GM19463 (cell line): ENCODE measurements at regions not wholly inside any gene's neighbourhood (a gene's known extent, or its start where the extent isn't known, plus 50 kb on each side); places are given as distances from the start of the nearest gene placed in this dataset.
A peak's percentile ranks its signal among the peaks of the same experiment; 100 is the strongest.

Source experiments
- ATAC-seq: cut with Tn5 transposase; IDR thresholded peaks from one replicate; pipeline ENCODE4 v1.9.1; 2021; ENCODE audit warnings: mild to moderate bottlenecking, moderate library complexity; ENCODE audit not compliant: unreplicated experiment

- ATAC-seq = no peak
These were observed 375.8 kb downstream of the GADD45G start for GRCh38 chr9:89980600-89980999.

- no peak for ATAC-seq
These were observed 377.2 kb downstream of the GADD45G start for GRCh38 chr9:89982016-89982415.

GRCh38 chr9:89983411-89983810 is 378.6 kb downstream of the GADD45G start:
- no peak for ATAC-seq

- ATAC-seq = no peak
These were observed 379.4 kb downstream of the GADD45G start for GRCh38 chr9:89984214-89984613.

GRCh38 chr9:89985068-89985467 is 380.3 kb downstream of the GADD45G start:
- no peak for ATAC-seq

- no peak for ATAC-seq
These were observed 381.4 kb downstream of the GADD45G start for GRCh38 chr9:89986190-89986589.

- no peak for ATAC-seq
These were observed 383.6 kb downstream of the GADD45G start for GRCh38 chr9:89988458-89988857.

- ATAC-seq = no peak
These were observed 386.5 kb downstream of the GADD45G start for GRCh38 chr9:89991204-89991790.

- no peak for ATAC-seq
These were observed 387.8 kb downstream of the GADD45G start for GRCh38 chr9:89992326-89993198.

GRCh38 chr9:89993678-89994630 is 389.1 kb downstream of the GADD45G start:
- no peak for ATAC-seq

- ATAC-seq = no peak
These were observed 390.3 kb downstream of the GADD45G start for GRCh38 chr9:89994988-89995613.

GRCh38 chr9:89996116-89996515 is 391.3 kb downstream of the GADD45G start:
- ATAC-seq = no peak

GRCh38 chr9:89996773-89997172 is 392.0 kb downstream of the GADD45G start:
- ATAC-seq = no peak

- ATAC-seq = no peak
These were observed 393.8 kb downstream of the GADD45G start for GRCh38 chr9:89998633-89999032.

GRCh38 chr9:89999176-89999533 is 394.3 kb downstream of the GADD45G start:
- ATAC-seq = peak; percentile 6

- ATAC-seq = peak; percentile 96
These were observed 394.9 kb downstream of the GADD45G start for GRCh38 chr9:89999534-90000370.

- no peak for ATAC-seq
These were observed 396.1 kb downstream of the GADD45G start for GRCh38 chr9:90000925-90001324.

- ATAC-seq = no peak
These were observed 396.9 kb downstream of the GADD45G start for GRCh38 chr9:90001747-90002146.

GRCh38 chr9:90002397-90003271 is 397.8 kb downstream of the GADD45G start:
- ATAC-seq = no peak
